ENCODE measurements at regions not wholly inside any gene's neighbourhood (a gene's known extent, or its start where the extent isn't known, plus 50 kb on each side); places are given as distances from the start of the nearest gene placed in this dataset.

GRCh38 chr4:160495356-160495755 is 1392.5 kb downstream of the RAPGEF2 start:
- TF ChIP-seq CTCF (IDR thresholded peaks at IDR 0.05) (no peak), POLR2A (IDR thresholded peaks at IDR 0.05) (no peak)
